CD14-positive monocyte (primary cell): ENCODE measurements at regions not wholly inside any gene's neighbourhood (a gene's known extent, or its start where the extent isn't known, plus 50 kb on each side); places are given as distances from the start of the nearest gene placed in this dataset.

Experiments
- DNase-seq, 3 donors: peaks; one replicate each; pipeline ENCODE4 v3.0.0-alpha.2; 2011 to 2022
- H2AFZ ChIP-seq: 2 replicates; pipeline ENCODE4 v1.6.0; 2012; ENCODE audit warnings: mild to moderate bottlenecking, low read depth, low read length, inconsistent platforms; ENCODE audit not compliant: insufficient read depth, poor library complexity, severe bottlenecking
- H3K27ac ChIP-seq, 2 donors: 1 replicate in 1 of 2; 2 replicates in 1 of 2; pipeline ENCODE4 v1.5.1; 2012 to 2013; ENCODE audit warnings: low read length in 2 of 2, control low read depth in 1 of 2, inconsistent platforms in 1 of 2, low read depth in 1 of 2, mild to moderate bottlenecking in 1 of 2
- H3K27me3 ChIP-seq, 2 donors: one replicate each; pipeline versions ENCODE4 v1.6.0 to v1.6.1; 2011 to 2013; ENCODE audit warnings: low read length in 2 of 2; ENCODE audit not compliant: control insufficient read depth in 2 of 2, insufficient read depth in 2 of 2
- H3K36me3 ChIP-seq, 2 donors: replicated peaks in 1 of 2; 1 replicate in 1 of 2; 2 replicates in 1 of 2; pipeline versions ENCODE4 v1.5.1 to v1.6.1; 2012 to 2013; ENCODE audit warnings: low read length in 2 of 2, control low read depth in 1 of 2, inconsistent platforms in 1 of 2, mild to moderate bottlenecking in 1 of 2; ENCODE audit not compliant: insufficient read depth in 2 of 2, control insufficient read depth in 1 of 2
- H3K4me1 ChIP-seq, 2 donors: 1 replicate in 1 of 2; 2 replicates in 1 of 2; pipeline versions ENCODE4 v1.5.1 to v1.6.1; 2012 to 2013; ENCODE audit warnings: low read length in 2 of 2, control low read depth in 1 of 2, inconsistent platforms in 1 of 2, mild to moderate bottlenecking in 1 of 2, moderate library complexity in 1 of 2; ENCODE audit not compliant: insufficient read depth in 2 of 2, control insufficient read depth in 1 of 2
- H3K4me2 ChIP-seq: replicated peaks from 2 replicates; pipeline ENCODE3; 2012; ENCODE audit warnings: low read length, moderate library complexity, mild to moderate bottlenecking; ENCODE audit not compliant: poor library complexity, severe bottlenecking; ENCODE audit errors: extremely low read depth
- H3K4me3 ChIP-seq, 3 experiments: fragments of 200-600 bp in 1 of 3; sonication (generic) in 1 of 3; replicated peaks in 1 of 3; 1 replicate in 2 of 3; 2 replicates in 1 of 3; pipeline ENCODE4 v1.5.1; 2011 to 2013; ENCODE audit warnings: low read length in 3 of 3, mild to moderate bottlenecking in 3 of 3, control low read depth in 2 of 3, low read depth in 2 of 3, inconsistent platforms in 1 of 3, moderate library complexity in 1 of 3
- H3K79me2 ChIP-seq: 2 replicates; pipeline ENCODE4 v1.6.0; 2012; ENCODE audit warnings: mild to moderate bottlenecking, control low read depth, inconsistent platforms, low read length, moderate library complexity; ENCODE audit not compliant: insufficient read depth
- H3K9ac ChIP-seq: 2 replicates; pipeline ENCODE4 v1.6.0; 2017; ENCODE audit warnings: low read length, mild to moderate bottlenecking; ENCODE audit not compliant: insufficient read depth, poor library complexity, severe bottlenecking
- H3K9me3 ChIP-seq, 2 donors: replicated peaks in 1 of 2; 1 replicate in 1 of 2; 2 replicates in 1 of 2; pipeline versions ENCODE4 v1.5.1 to v1.6.1; 2012 to 2013; ENCODE audit warnings: low read length in 2 of 2, control low read depth in 1 of 2; ENCODE audit not compliant: control insufficient read depth in 1 of 2, insufficient read depth in 1 of 2
- H4K20me1 ChIP-seq: 2 replicates; pipeline ENCODE4 v1.6.0; 2012; ENCODE audit warnings: mild to moderate bottlenecking, low read length, control low read depth, moderate library complexity; ENCODE audit not compliant: insufficient read depth
- H3K27ac Mint-ChIP-seq, 7 donors: one replicate each; pipeline ENCODE4 v1.8.0; 2020; ENCODE audit warnings: mild to moderate bottlenecking in 7 of 7, mixed read lengths in 7 of 7, moderate library complexity in 6 of 7, inconsistent platforms in 2 of 7
- H3K27me3 Mint-ChIP-seq, 3 donors: one replicate each; pipeline ENCODE4 v1.8.0; 2021 to 2022; ENCODE audit warnings: low read depth in 3 of 3, mild to moderate bottlenecking in 3 of 3, mixed read lengths in 3 of 3, moderate library complexity in 3 of 3, inconsistent platforms in 1 of 3
- H3K36me3 Mint-ChIP-seq, 2 donors: one replicate each; pipeline ENCODE4 v1.8.0; 2020; ENCODE audit warnings: mixed read lengths in 2 of 2, inconsistent platforms in 1 of 2, mild to moderate bottlenecking in 1 of 2
- H3K4me1 Mint-ChIP-seq: one replicate; pipeline ENCODE4 v1.8.0; 2020; ENCODE audit warnings: mild to moderate bottlenecking, mixed read lengths
- H3K4me3 Mint-ChIP-seq, 2 donors: one replicate each; pipeline ENCODE4 v1.8.0; 2020; ENCODE audit warnings: mild to moderate bottlenecking in 2 of 2, mixed read lengths in 2 of 2, moderate library complexity in 1 of 2
- H3K9me3 Mint-ChIP-seq, 7 donors: one replicate each; pipeline ENCODE4 v1.8.0; 2020 to 2022; ENCODE audit warnings: mixed read lengths in 7 of 7, mild to moderate bottlenecking in 6 of 7, moderate library complexity in 6 of 7, inconsistent platforms in 2 of 7
- CTCF ChIP-seq: fragments of 200-600 bp; IDR thresholded peaks from one replicate; pipeline ENCODE4 v1.8.0; 2022; ENCODE audit warnings: antibody characterized with exemption, mild to moderate bottlenecking
- WGBS: methylation state at CpG from one replicate; pipeline ENCODE4 v1.1.5; 2013; ENCODE audit warnings: missing lambda C conversion rate; ENCODE audit not compliant: insufficient coverage; 5-methylcytosine and 5-hydroxymethylcytosine counted together
- intact Hi-C, 2 donors: fragments of 100-400 bp; cut with micrococcal nuclease; formaldehyde crosslinking; loops; one replicate each; pipeline versions ENCODE4 v1.15.0 to v1.15.1; 2023

DNA sequence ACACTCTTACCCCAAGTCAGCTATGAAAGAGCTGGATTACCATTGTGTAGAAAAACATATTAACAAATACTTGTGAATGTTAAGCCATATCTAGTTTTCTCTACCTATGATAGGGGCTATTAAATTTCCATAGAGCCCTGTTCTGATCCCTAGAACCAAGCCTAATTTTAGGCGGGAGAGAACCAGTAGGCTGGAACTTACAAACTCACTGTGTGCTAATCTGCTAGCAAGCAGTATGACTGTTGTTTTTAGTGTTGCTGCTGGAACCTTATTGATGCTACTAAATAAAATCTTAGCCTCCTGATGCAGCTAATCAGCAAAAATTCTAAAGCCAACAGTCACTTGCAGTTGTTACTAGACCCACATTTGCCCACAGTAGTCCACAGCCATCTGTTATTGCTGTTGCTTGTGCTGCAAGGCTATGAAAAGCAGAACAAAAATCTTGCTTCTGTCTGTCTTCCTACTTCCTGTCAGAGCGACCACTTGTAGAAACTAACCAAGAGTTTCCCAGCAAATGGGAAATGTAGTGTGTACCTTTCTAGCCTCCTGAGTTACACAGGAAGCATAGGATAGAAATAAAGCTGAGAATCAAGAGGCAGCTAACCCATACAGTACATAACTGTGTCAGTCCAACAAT lies 368.4 kb downstream of the ARL4A start:
- Histone ChIP-seq H3K9ac (no peak overlapping the region), H3K36me3 (no peaks in the 10 kb centered on the region), H3K9me3 (no peaks in the 10 kb centered on the region), H3K4me3 (peak overlapping the region in 2 of 3 experiments; percentile 16 to 24), H3K4me1 (peaks cover 24 to 32% of the 10 kb centered on the region in 2 donors), H3K27me3 (no peaks in the 10 kb centered on the region), H2AFZ (peak overlapping the region; percentile 46), H4K20me1 (no peaks in the 10 kb centered on the region), H3K79me2 (no peaks in the 10 kb centered on the region), H3K27ac (peak overlapping the region in 1 of 2 donors; percentile 88), H3K4me2 (peak overlapping the region; percentile 50)
- Mint-ChIP-seq H3K27ac (peak overlapping the region in 1 of 7 donors; percentile 70), H3K4me3 (no peak overlapping the region), H3K27me3 (peaks cover 0 to 2% (median 0%) of the 10 kb centered on the region in 3 donors), H3K36me3 (no peaks in the 10 kb centered on the region), H3K9me3 (peaks cover 0 to 3% (median 0%) of the 10 kb centered on the region in 7 donors), H3K4me1 (peaks cover 30% of the 10 kb centered on the region)
- peak; percentile 12 to 38 (median 14) for DNase-seq
- intact Hi-C loops = no loop called here
- WGBS = no CpG with 5 or more reads among the region's 2 CpGs
- no peak for TF ChIP-seq CTCF

DNA sequence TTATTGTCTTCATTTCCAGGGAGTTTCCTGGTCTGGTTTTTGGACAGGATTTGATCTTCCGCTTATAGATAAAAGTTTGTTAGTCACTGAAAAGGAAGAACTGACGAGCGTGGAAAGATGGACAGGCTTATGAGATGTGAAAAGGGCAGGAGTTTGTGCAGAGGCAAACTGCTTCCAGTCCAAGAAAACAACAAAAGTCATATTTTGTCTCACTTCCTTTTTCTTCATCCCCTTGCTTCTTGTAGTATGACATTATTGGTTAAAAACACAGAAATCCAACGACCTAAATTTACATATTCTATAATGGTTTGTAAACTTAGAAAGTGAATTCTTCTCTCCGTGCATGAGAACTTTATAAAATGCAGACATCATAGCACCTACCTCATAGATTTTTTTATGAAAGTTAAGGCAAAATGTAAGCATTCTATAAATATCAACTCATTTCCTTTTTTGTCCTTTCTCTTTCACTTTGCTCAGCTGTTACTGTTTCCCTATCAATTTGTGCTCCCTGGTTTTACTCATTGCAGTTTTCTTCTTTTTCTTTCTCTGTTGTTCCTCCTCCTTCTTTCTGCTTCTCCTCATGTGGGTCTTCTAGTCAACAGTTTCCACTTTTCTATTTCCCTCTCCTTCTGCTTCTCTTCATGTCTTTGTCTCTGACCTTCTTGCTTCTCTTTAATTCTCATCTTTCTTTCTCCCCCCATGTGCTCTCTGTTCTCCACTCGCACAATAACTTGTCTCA lies 370.2 kb downstream of the ARL4A start:
- Mint-ChIP-seq H3K36me3 (no peaks in the 10 kb centered on the region), H3K27me3 (no peaks in the 10 kb centered on the region), H3K9me3 (peaks cover 0 to 3% (median 0%) of the 10 kb centered on the region in 7 donors), H3K4me1 (peaks cover 30% of the 10 kb centered on the region), H3K4me3 (peak overlapping the region; percentile 70 to 90), H3K27ac (peak overlapping the region; percentile 79 to 97 (median 93))
- Histone ChIP-seq H3K9ac (peak overlapping the region; percentile 56), H3K36me3 (no peaks in the 10 kb centered on the region), H3K4me2 (peak overlapping the region; percentile 73), H3K27me3 (no peaks in the 10 kb centered on the region), H2AFZ (peak overlapping the region; percentile 79), H3K27ac (peak overlapping the region; percentile 19 to 88), H3K79me2 (no peaks in the 10 kb centered on the region), H3K9me3 (no peaks in the 10 kb centered on the region), H4K20me1 (no peaks in the 10 kb centered on the region), H3K4me3 (peak overlapping the region; percentile 47 to 83 (median 80)), H3K4me1 (peaks cover 24 to 32% of the 10 kb centered on the region in 2 donors)
- intact Hi-C loops = no loop called here
- peak; percentile 2 to 32 (median 10) for DNase-seq
- TF ChIP-seq CTCF = no peak
- no CpG with 5 or more reads among the region's 6 CpGs for WGBS
